WTC11 (cell line): ENCODE measurements at regions not wholly inside any gene's neighbourhood (a gene's known extent, or its start where the extent isn't known, plus 50 kb on each side); places are given as distances from the start of the nearest gene placed in this dataset.

Experiments used
- ATAC-seq: fragments of 200-7000 bp; cut with Tn5 transposase; 2 replicates; pipeline ENCODE4 v1.10.0; 2021; ENCODE audit warnings: mild to moderate bottlenecking, moderate library complexity
- CTCF ChIA-PET: fragments of 300-600 bp; sonication (Branson Sonifier 250); formaldehyde crosslinking; loops from one replicate; lab custom pipeline; 2021; ENCODE audit warnings: antibody characterized with exemption; lab: Charles Lee
- POLR2A ChIA-PET: fragments of 350-600 bp; sonication (Branson Sonifier 250); formaldehyde crosslinking; loops from one replicate; lab custom pipeline; 2021; ENCODE audit warnings: antibody characterized with exemption; lab: Charles Lee
- DNase-seq: peaks from one replicate; pipeline ENCODE4 v3.0.0; 2021; ENCODE audit warnings: low spot score
- H3K27ac Mint-ChIP-seq: 2 replicates; pipeline ENCODE4 v1.8.0; 2021; ENCODE audit warnings: mixed read lengths
- H3K27me3 Mint-ChIP-seq: 2 replicates; pipeline ENCODE4 v1.8.0; 2021; ENCODE audit warnings: low read depth, mild to moderate bottlenecking, moderate library complexity, mixed read lengths
- H3K36me3 Mint-ChIP-seq: 2 replicates; pipeline ENCODE4 v1.8.0; 2021; ENCODE audit warnings: mixed read lengths
- H3K4me1 Mint-ChIP-seq: 2 replicates; pipeline ENCODE4 v1.8.0; 2022; ENCODE audit warnings: mixed read lengths
- H3K4me3 Mint-ChIP-seq: 2 replicates; pipeline ENCODE4 v1.8.0; 2021; ENCODE audit warnings: mild to moderate bottlenecking, moderate library complexity, mixed read lengths
- H3K9me3 Mint-ChIP-seq: 2 replicates; pipeline ENCODE4 v1.8.0; 2021; ENCODE audit warnings: mixed read lengths
- ARID4B ChIP-seq: sonication (generic); formaldehyde crosslinking; IDR thresholded peaks from 2 replicates; pipeline ENCODE4 v1.8.0; 2023; ENCODE audit warnings: missing genetic modification reagents, mild to moderate bottlenecking, borderline replicate concordance
- ATF3 ChIP-seq: sonication (generic); formaldehyde crosslinking; conservative IDR thresholded peaks from 2 replicates; pipeline ENCODE4 v1.8.1; 2022; ENCODE audit warnings: mild to moderate bottlenecking, missing genetic modification reagents
- CBFB ChIP-seq: sonication (generic); formaldehyde crosslinking; IDR thresholded peaks from 2 replicates; pipeline ENCODE4 v1.8.1; 2022; ENCODE audit warnings: mild to moderate bottlenecking, low read depth, missing genetic modification reagents
- EMX1 ChIP-seq: fragments of 250-450 bp; sonication (Bioruptor Pico); IDR thresholded peaks from 2 replicates; pipeline ENCODE4 v1.8.0; 2021; ENCODE audit warnings: mild to moderate bottlenecking
- FOXJ3 ChIP-seq: sonication (generic); formaldehyde crosslinking; IDR thresholded peaks from 2 replicates; pipeline ENCODE4 v1.9.0; 2021; ENCODE audit warnings: missing genetic modification reagents, mild to moderate bottlenecking, borderline replicate concordance
- IRF1 ChIP-seq: sonication (generic); formaldehyde crosslinking; IDR thresholded peaks from 2 replicates; pipeline ENCODE4 v1.8.0; 2023; ENCODE audit warnings: missing genetic modification reagents
- KAT7 ChIP-seq: sonication (generic); formaldehyde crosslinking; IDR thresholded peaks from 2 replicates; pipeline ENCODE4 v1.8.1; 2023; ENCODE audit warnings: missing genetic modification reagents, mild to moderate bottlenecking, borderline replicate concordance
- MAX ChIP-seq: sonication (generic); formaldehyde crosslinking; IDR thresholded peaks from 2 replicates; pipeline ENCODE4 v1.8.0; 2022; ENCODE audit warnings: mild to moderate bottlenecking, missing genetic modification reagents
- NR1H2 ChIP-seq: sonication (generic); formaldehyde crosslinking; IDR thresholded peaks from 2 replicates; pipeline ENCODE4 v1.9.0; 2021; ENCODE audit warnings: mild to moderate bottlenecking, moderate library complexity, missing genetic modification reagents
- NR2C2 ChIP-seq: sonication (generic); formaldehyde crosslinking; IDR thresholded peaks from 2 replicates; pipeline ENCODE4 v1.8.0; 2022; ENCODE audit warnings: mild to moderate bottlenecking, missing genetic modification reagents
- PRRX2 ChIP-seq: fragments of 250-450 bp; sonication (Bioruptor Pico); IDR thresholded peaks from 2 replicates; pipeline ENCODE4 v1.8.0; 2021; ENCODE audit warnings: mild to moderate bottlenecking
- RORB ChIP-seq: fragments of 250-450 bp; sonication (Bioruptor Pico); IDR thresholded peaks from 2 replicates; pipeline ENCODE4 v1.9.0; 2021; ENCODE audit warnings: mild to moderate bottlenecking
- TP53 ChIP-seq: sonication (generic); formaldehyde crosslinking; IDR thresholded peaks from 2 replicates; pipeline ENCODE4 v1.8.1; 2023; ENCODE audit warnings: mild to moderate bottlenecking, missing genetic modification reagents
- ZSCAN18 ChIP-seq: fragments of 250-450 bp; sonication (Bioruptor Pico); IDR thresholded peaks from 2 replicates; pipeline ENCODE4 v2.1.2; 2022; ENCODE audit warnings: mild to moderate bottlenecking, moderate library complexity
- TF ChIP-seq, protein P1 (sequence below): sonication (generic); formaldehyde crosslinking; conservative IDR thresholded peaks from 2 replicates; pipeline ENCODE4 v1.8.1; 2023; ENCODE audit warnings: mild to moderate bottlenecking, low read depth, missing genetic modification reagents, moderate library complexity
- TF ChIP-seq, protein P2 (sequence below): sonication (generic); formaldehyde crosslinking; IDR thresholded peaks from 2 replicates; pipeline ENCODE4 v1.8.0; 2022; ENCODE audit warnings: missing genetic modification reagents
- TF ChIP-seq, protein P3 (sequence below): sonication (generic); formaldehyde crosslinking; IDR thresholded peaks from 2 replicates; pipeline ENCODE4 v1.8.1; 2022; ENCODE audit warnings: mild to moderate bottlenecking, missing genetic modification reagents, moderate library complexity, borderline replicate concordance
- TF ChIP-seq, protein P4 (sequence below): fragments of 200-600 bp; IDR thresholded peaks from 2 replicates; pipeline ENCODE4 v1.8.0; 2022; ENCODE audit warnings: antibody characterized with exemption

DNA sequence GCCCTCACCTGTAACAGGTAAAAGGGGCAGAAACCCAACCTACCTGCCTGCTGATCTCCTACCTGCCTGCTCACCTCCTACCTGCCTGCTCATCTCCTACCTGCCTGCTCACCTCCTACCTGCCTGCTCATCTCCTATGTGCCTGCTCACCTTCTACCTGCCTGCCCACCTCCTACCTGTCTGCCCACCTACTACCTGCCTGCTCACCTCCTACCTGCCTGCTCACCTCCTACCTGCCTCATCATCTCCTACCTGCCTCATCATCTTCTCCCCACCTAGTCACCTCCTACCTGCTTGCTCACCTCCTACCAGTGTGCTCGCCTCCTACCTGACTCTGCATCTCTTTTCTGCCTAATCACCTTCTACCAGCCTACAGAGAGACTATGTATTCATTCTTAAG is 452.9 kb downstream of the MATN1 start (continued):
- TF ChIP-seq RORB (CRISPR knock-in tag) (no peak), CBFB (no peak), MAX (CRISPR knock-in tag) (no peak), TP53 (CRISPR knock-in tag) (no peak), ZSCAN18 (CRISPR knock-in tag) (no peak), FOXJ3 (CRISPR knock-in tag) (no peak)
- TF ChIP-seq, protein P1, sequence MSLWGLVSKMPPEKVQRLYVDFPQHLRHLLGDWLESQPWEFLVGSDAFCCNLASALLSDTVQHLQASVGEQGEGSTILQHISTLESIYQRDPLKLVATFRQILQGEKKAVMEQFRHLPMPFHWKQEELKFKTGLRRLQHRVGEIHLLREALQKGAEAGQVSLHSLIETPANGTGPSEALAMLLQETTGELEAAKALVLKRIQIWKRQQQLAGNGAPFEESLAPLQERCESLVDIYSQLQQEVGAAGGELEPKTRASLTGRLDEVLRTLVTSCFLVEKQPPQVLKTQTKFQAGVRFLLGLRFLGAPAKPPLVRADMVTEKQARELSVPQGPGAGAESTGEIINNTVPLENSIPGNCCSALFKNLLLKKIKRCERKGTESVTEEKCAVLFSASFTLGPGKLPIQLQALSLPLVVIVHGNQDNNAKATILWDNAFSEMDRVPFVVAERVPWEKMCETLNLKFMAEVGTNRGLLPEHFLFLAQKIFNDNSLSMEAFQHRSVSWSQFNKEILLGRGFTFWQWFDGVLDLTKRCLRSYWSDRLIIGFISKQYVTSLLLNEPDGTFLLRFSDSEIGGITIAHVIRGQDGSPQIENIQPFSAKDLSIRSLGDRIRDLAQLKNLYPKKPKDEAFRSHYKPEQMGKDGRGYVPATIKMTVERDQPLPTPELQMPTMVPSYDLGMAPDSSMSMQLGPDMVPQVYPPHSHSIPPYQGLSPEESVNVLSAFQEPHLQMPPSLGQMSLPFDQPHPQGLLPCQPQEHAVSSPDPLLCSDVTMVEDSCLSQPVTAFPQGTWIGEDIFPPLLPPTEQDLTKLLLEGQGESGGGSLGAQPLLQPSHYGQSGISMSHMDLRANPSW = no peak

DNA sequence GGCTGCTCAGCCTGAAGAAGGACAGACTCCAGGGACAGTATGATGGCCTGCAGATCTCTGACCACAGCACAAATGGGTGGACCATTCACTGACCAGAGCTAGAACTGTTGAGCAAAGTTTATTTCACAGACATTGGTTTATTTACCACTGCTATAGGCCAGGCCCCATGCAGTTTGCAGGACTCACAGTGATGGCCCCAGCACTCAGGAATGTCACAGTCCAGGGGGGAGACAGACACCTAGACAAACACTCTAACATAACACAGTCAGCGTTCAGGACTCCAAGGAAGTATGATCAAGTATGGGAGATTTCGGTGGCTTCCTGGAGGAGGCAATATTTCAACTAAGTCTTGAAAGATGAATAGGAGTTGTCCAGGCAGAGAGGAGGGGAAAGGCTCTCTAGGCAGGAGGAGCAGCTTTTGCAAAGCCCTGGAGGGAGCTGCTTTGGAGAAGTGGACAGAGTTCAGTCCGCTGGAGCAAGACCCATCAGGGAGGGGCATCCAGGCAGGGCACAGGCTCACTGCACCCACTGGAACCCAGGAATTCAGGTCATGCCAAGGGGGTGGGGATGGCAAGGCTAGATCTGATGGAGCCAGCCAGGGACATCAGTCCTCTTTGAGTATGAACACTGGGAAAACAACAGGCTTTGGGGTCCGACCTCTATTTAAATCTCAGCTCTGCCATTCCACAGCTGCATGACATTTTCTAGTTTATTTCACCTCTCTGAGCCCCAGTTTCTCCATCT is 454.3 kb downstream of the MATN1 start:
- POLR2A ChIA-PET = no interaction called here
- Mint-ChIP-seq H3K36me3 (no peaks in the 10 kb centered on the region), H3K9me3 (0 out of 2 replicates have a peak, but pooled peaks cover 4% of the 10 kb centered on the region), H3K4me3 (no peak overlapping the region), H3K27me3 (no peaks in the 10 kb centered on the region; the same call in 1 of the 2 replicates), H3K4me1 (no peaks in the 10 kb centered on the region), H3K27ac (no peak overlapping the region)
- DNase-seq = no peak
- CTCF ChIA-PET = interaction anchor here (0.7 kb wide), 1 partner anchor 111 kb away, joined by 3 read pairs; no protein-coding TSS in a partner anchor
- no peak for ATAC-seq
- TF ChIP-seq ATF3 (CRISPR knock-in tag) (no peak), NR2C2 (CRISPR knock-in tag) (no peak), NR1H2 (CRISPR knock-in tag) (no peak), PRRX2 (no peak), EMX1 (CRISPR knock-in tag) (no peak), ARID4B (no peak), KAT7 (no peak), IRF1 (no peak)
- TF ChIP-seq, protein P2, sequence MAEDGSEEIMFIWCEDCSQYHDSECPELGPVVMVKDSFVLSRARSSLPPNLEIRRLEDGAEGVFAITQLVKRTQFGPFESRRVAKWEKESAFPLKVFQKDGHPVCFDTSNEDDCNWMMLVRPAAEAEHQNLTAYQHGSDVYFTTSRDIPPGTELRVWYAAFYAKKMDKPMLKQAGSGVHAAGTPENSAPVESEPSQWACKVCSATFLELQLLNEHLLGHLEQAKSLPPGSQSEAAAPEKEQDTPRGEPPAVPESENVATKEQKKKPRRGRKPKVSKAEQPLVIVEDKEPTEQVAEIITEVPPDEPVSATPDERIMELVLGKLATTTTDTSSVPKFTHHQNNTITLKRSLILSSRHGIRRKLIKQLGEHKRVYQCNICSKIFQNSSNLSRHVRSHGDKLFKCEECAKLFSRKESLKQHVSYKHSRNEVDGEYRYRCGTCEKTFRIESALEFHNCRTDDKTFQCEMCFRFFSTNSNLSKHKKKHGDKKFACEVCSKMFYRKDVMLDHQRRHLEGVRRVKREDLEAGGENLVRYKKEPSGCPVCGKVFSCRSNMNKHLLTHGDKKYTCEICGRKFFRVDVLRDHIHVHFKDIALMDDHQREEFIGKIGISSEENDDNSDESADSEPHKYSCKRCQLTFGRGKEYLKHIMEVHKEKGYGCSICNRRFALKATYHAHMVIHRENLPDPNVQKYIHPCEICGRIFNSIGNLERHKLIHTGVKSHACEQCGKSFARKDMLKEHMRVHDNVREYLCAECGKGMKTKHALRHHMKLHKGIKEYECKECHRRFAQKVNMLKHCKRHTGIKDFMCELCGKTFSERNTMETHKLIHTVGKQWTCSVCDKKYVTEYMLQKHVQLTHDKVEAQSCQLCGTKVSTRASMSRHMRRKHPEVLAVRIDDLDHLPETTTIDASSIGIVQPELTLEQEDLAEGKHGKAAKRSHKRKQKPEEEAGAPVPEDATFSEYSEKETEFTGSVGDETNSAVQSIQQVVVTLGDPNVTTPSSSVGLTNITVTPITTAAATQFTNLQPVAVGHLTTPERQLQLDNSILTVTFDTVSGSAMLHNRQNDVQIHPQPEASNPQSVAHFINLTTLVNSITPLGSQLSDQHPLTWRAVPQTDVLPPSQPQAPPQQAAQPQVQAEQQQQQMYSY (CRISPR knock-in tag) = no peak
- TF ChIP-seq, protein P3, sequence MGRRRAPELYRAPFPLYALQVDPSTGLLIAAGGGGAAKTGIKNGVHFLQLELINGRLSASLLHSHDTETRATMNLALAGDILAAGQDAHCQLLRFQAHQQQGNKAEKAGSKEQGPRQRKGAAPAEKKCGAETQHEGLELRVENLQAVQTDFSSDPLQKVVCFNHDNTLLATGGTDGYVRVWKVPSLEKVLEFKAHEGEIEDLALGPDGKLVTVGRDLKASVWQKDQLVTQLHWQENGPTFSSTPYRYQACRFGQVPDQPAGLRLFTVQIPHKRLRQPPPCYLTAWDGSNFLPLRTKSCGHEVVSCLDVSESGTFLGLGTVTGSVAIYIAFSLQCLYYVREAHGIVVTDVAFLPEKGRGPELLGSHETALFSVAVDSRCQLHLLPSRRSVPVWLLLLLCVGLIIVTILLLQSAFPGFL (CRISPR knock-in tag) = no peak
- TF ChIP-seq, protein P4, sequence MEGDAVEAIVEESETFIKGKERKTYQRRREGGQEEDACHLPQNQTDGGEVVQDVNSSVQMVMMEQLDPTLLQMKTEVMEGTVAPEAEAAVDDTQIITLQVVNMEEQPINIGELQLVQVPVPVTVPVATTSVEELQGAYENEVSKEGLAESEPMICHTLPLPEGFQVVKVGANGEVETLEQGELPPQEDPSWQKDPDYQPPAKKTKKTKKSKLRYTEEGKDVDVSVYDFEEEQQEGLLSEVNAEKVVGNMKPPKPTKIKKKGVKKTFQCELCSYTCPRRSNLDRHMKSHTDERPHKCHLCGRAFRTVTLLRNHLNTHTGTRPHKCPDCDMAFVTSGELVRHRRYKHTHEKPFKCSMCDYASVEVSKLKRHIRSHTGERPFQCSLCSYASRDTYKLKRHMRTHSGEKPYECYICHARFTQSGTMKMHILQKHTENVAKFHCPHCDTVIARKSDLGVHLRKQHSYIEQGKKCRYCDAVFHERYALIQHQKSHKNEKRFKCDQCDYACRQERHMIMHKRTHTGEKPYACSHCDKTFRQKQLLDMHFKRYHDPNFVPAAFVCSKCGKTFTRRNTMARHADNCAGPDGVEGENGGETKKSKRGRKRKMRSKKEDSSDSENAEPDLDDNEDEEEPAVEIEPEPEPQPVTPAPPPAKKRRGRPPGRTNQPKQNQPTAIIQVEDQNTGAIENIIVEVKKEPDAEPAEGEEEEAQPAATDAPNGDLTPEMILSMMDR = no peak
